HG03139 (cell line): ENCODE measurements at regions not wholly inside any gene's neighbourhood (a gene's known extent, or its start where the extent isn't known, plus 50 kb on each side); places are given as distances from the start of the nearest gene placed in this dataset.
"Not testable (repeated sequence)": the region's sequence is repeated elsewhere in the genome, so short reads cannot be mapped to it uniquely, and the experiment has no call there.

ENCODE experiments used
- ATAC-seq: cut with Tn5 transposase; IDR thresholded peaks from one replicate; pipeline ENCODE4 v1.9.1; 2021; ENCODE audit not compliant: unreplicated experiment

DNA sequence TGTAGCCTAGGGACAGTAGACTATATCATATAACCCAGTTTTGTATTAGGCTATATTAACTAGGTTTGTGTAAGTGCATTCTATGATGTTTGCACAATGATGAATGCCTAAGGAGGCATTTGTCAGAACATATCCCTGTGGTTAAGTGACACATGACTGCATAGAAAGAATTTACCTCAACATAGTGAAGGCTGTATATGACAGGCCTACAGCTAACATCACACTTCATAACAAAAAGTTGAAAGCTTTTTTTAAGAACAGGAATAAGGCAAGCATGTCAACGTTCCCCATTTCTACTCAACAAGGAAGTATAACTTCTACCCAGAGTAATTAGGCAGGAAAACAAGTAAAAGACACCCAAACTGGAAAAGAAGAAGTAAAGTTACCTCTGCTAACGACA lies 165.9 kb upstream of the NDST4 start:
- no peak for ATAC-seq

DNA sequence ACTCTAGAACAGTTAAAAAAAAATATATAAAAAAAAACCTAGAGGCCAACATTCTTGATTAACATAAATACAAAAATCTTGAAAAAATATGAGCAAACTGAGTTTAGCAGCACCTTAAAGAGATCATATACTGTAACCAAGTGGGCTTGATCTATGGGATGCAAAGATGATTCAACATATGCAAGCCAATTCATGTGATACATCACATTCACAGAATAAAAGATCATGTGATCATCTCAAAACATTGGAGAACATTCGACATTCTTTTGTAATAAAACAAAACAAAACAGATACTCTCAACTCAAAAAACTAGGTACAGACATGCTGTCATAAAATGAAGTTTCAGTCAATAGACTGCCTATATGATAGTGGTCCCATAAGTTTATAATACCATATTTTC lies 165.4 kb upstream of the NDST4 start:
- ATAC-seq, result no peak

DNA sequence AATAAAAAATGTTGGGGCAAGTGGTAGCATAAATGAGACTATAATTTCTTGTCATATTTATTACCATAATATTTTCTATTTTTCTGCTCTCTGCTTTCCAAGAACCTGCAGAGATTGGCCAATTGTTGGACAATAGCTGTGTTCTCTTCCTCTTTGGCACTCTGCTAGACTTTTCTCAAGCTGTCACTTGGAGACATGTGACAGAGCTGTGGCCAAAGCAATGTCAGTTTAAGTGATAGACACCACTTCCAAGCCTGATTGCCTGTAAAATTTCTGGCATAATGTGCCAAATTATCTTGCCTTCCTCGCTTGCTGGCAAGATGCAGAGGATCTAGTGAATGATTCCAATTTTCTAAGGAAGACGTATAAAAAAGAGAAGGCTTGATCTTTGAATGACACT lies 162.2 kb upstream of the NDST4 start:
- no peak for ATAC-seq

DNA sequence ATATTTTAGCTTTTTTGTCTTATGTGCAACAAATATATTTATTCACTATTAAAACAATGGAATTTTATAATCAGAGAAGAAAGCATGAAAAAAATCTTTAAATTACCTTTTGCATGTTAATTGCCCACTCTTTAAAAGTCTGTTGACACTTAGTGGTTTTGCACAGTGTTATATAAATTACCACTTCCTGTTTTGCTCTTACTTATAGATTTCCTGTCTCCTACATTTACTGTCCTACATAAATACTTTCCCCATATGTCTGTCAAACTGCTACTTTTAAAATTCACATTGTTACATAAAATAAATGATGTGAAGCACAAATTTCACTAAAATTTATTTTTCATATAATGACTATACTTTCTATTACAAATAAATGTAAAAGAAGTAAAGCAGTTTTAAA lies 161.1 kb upstream of the NDST4 start:
- ATAC-seq, result peak; percentile 70

DNA sequence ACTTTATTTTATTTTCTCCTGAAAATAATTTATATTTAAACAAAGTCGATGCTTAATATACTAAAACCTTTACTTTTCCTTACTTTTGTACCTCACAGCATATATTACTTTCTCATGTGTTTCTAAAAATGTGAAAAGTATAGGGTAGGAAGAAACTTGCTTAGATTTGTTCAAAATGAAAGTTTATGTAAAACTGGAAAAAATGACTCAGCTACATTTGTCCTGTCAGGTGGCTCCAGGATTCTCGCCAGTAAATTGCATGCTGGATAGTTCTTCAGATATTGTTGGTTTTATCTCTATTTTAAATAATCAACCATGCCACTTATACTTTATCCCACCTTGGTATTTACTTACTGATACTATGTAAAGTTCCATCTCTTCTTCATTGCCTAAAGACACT lies 159.2 kb upstream of the NDST4 start:
- ATAC-seq, result no peak

DNA sequence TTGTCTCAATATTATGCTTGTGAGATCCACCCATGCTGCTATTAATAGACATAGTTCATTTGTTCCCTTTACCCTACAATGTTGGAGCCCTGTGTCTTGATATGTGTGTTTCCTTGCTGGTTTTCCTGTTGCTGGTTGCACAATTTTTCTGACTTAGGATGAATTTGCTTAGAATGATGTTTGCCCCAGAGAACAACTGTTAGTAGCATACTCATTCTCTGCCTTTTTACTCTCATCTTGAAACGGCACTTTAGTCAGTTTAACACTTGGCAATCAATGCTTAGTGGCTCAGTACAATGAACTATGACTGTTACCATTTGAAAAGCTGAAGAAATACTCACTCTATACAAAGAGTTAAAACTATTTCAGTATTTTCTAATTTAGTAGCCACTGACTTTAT lies 158.8 kb upstream of the NDST4 start:
- ATAC-seq, result peak; percentile 44

DNA sequence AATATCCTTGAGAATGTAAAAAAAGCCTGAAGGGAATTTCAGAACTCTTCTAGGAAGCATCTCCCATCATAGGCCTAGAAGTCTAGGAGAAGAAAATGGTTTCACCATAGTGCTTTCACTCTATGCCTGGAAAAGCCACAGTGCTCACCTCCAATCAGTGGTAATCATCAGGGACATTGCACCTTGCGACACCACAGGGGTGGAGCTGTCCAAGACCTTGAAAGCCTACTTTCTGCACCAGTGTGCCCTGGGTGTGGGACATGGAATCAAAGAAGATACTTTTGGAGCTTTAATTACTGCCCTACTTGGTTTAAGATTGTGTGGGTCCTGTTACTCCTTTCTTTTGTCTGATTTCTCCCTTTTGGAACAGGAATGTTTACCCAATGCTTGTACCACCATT lies 146.8 kb upstream of the NDST4 start:
- no peak for ATAC-seq

DNA sequence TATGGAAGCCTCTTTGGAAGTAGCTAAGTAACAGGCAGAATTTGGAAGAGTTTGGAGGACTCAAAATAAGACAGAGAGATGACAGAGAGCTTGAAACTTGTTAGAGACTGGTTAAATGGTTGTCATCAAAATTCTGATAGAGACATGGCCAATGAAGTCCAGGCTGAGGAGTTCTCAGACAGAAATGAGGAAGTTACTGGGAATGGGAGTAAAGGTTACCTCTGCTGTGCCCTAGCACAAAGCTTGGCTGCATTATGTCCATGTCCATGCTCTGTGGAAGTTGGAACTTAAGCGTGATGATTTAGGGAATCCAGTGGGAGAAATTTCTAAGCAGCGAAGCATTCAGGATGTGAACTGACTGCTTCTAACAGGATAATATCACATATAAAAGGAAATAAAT lies 146.2 kb upstream of the NDST4 start:
- no peak for ATAC-seq

DNA sequence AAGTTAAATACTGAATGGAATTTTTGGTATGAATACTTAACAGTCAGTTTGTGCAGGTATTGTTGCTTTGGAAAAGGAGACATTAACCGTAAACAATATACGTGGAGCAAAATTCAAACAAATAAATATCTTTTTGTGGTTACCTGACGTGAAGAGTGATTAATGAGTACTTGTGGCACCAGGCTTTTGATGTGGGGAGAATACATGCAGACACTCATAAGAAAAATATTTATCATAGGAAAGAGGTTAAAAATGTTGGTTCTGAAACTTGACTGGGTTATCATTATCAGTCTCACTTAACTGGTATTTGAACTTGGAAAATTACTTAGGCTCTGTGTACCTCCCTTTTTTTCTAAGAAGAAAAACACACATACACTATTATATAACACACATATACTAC lies 136.4 kb upstream of the NDST4 start:
- ATAC-seq, result no peak

DNA sequence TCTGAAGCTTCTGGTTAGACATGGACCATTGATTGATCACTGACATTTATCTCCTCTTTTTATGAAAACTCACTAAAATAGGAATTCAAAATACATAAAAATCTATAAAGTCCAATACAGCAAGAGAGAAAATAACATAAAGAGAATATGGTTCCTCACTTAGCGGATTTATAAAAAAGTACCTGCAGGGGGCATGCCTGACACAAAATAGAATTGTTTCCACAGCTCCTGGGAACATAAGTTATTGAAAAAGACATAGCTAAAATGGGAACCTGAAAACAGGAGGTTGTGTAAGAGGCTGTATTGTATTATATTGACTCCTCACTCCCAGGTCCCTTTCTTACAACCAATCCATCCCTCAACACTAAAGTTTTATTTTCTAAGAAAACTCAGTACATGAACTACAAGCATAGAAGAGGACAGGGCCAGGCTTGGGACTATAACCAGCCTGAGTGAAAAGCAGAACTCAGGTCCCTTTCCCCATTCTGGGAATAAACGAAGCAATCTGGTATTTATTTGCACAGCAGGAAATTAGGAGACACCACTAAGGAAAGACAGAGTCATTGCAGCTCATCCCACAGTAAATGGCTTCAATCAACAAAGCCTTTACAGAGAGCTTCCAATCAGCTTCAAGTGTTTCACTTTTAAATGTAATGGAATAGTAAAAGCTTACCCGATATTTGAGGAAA lies 121.1 kb upstream of the NDST4 start:
- peak; percentile 55 for ATAC-seq

DNA sequence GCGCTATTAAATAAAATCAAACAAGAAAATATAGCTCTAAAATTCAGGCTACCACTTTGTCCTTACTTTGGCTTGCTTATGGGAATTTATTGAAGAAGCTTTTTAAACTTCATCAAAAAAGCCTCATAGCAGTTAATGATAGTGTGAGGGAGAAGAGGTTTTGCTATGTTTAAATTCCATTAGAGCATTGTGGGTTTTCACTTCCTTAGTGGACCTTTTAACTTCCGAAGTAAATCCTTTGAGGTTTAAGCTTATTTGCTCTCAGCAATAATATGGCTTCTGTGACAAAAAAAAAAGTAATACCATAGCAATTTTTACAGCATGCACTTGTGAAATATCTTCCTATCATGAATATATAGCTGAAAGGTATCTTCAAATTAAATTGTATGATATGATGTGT lies 120.2 kb upstream of the NDST4 start:
- ATAC-seq, result peak; percentile 42

DNA sequence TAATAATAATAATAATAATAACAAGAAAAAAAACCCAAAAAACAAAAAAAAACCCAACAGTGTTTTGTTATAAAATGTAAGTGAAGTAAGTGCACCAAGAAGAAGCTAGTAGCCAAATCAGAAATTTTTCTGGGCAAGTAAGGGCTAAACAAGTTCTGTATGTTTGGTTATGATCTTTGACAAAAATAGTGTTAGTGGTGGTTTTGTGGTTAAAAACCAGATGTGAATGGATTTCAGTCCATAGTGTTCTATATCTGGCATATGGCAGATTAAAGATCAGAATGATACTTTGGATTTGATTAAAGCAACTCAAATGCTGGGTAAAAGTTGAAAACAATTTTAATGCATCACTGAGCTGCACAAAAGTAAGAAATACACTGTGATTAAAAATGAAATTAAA lies 116.5 kb upstream of the NDST4 start:
- ATAC-seq, result no peak

DNA sequence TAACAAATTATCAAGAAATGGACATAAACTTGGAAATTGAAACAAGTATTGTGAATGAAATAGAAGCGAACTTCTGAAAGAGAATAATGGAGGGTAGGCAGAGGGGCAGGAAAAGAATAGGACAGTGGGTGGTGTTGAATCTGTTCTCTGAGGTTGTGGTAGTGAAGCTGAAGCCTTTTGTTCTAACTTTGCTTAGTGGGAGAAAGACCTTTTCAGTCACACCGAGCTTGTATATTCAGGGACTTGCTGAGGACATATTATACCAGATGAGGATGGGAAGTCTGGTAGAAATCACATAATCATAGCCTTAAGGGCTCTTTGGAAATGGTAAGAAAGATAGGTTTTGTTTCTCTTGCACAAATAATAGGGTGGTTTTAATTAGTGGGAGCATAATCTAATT lies 115.4 kb upstream of the NDST4 start:
- ATAC-seq, result no peak

DNA sequence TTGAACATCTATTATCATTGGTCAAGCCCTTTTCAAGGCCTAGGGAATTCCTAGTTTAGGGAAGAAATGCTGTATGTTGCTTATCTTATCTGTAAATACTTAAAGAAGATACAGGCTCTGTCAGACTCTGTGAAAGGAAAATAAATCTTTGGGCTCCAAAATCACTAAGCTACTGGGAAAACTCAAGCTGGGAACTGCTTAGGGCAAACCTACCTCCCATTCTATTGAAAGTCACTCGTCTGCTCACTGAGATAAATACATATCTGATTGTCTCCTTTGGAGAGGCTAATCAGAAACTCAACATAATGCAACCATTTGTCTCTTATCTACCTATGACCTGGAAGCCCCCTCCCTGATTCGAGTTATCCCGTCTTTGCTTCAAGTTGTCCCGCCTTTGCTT lies 108.6 kb upstream of the NDST4 start:
- no peak for ATAC-seq

DNA sequence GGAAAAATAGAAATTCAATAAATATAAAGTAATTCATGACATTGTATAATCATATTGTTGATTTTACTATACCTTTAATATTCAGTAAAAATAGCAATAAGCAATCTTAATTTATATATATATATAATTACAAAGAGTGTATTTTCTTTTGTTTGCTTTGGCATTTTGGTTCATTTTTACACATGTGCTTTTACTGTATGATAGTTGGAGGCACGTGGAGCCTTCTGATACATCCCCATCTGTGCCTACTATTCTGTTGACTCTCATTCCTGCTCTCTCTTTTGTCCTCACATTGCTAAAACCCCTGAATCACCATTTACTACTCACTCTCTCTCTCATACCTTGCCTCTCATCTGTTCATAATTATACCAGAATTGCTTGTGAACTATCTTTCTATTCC lies 106.4 kb upstream of the NDST4 start:
- ATAC-seq, result no peak

DNA sequence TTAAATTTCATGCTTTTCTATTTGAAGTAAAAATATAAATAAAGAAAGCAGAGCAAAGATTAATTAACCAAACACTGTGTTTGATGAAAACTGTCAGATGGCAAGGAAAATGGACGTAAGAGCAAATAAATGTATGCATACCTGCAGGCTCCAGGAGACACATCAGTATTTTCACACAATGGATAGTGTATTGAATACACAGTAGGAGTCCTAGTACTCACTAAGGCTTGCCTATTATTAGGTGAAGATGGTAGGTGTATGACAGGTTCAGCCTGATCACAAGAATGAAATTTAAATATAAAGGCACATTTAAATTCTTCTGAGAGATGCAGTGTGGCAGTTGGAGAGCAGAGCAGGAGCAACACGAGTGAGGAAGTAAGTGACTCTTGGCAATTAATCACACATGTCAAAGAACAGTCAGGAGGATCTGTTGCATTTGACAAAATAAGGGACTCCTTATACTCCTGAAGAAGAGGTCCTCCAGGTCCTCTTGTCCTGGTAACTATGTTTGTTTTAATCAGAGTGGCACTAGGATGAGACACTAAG lies 106.0 kb upstream of the NDST4 start:
- no peak for ATAC-seq

DNA sequence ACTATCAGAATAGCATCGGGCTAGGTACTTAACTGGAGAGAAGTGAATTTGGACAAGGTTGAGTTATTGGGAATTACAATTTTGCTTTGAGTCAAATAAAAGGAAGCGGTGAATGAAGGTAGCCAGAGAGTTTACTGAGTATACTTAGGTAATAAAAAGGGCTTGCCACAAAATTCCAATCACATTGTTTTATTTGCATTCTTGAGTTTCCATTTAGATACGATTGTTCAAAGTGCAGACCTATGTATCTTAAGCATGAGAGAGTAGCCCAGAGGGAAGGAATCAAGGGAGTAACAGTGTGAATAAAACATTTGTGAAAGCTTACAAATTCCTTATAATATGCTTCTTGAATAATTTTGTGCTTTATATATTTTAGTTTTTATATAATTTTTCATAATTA lies 102.5 kb upstream of the NDST4 start:
- ATAC-seq, result no peak

DNA sequence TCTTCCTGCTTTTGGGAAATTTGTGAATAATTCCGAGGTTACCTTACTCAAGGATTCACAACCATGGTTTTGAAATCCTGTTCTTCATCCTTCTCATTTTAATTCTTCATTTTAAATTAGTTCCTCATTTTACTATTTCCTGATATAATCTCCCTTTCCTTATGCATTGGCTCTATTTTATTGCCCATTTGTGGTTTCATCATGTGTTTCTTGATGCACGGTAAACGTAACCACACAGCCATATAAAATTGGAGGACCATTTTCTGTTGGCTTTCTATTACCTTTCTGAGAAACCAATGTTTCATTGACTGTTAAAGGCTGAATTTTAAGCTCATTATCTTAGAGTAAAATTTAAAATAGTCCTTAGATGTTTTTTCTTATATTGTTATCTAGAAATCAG lies 100.3 kb upstream of the NDST4 start:
- ATAC-seq, result no peak

DNA sequence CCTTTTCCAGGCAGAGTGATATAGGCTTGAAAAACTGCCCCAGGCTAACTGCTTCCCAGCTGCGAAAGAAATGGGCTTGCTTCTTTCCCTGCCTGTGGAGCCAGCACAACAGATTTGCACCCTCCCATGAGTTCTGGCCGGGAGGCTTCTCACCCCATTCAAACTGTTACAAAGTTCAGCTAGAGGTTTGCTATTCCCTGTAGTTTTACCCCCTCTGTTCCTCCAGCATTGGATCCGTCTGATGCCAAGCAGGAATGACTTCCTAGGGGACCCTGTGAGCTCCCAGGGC lies 87.6 kb upstream of the NDST4 start:
- no peak for ATAC-seq

DNA sequence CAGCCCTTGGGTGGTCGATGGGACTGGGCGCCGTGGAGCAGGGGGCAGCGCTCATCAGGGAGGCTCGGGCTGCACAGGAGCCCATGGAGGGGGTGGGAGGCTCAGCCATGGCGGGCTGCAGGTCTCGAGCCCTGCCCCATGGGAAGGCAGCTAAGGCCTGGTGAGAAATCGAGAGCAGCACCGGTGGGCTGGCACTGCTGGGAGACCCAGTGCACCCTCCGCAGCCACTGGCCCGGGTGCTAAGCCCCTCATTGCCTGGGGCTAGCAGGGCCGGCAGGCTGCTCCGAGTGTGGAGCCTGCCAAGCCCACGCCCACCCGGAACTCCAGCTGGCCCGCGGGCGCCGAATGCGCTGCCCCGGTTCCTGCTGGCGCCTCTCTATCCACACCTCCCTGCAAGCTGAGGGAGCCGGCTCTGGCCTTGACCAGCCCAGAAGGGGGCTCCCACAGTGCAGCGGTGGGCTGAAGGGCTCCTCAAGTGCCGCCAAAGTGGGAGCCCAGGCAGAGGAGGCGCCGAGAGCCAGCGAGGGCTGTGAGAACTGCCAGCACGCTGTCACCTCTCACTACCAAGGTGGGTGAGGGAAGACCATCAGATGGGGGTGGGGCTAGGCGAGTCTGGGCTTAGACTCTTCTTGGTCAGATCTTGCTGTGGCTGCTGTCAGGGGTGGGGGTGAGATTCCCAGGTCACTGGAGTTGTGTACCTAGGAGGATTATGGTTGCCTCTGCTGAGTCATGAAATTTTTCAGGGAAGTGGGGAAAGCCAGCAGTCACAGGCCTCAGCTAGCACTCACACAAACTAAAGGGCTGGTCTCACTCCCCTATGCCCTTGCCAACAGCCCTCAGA lies 87.0 kb upstream of the NDST4 start:
- not testable (repeated sequence) for ATAC-seq

DNA sequence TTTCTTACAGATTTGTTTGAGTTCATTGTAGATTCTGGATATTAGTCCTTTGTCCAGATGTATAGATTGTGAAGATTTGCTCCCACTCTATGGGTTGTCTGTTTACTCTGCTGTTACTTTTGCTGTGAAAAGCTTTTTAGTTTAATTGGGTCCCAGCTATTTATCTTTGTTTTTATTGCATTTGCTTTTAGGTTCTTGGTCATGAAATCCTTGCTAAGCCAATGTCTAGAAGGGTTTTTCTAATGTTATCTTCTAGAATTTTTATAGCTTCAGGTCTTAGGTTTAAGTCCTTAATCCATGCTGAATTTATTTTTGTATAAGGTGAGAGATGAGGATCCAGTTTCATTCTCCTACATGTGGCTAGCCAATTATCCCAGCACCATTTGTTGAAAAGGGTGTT lies 81.2 kb upstream of the NDST4 start:
- not testable (repeated sequence) for ATAC-seq

DNA sequence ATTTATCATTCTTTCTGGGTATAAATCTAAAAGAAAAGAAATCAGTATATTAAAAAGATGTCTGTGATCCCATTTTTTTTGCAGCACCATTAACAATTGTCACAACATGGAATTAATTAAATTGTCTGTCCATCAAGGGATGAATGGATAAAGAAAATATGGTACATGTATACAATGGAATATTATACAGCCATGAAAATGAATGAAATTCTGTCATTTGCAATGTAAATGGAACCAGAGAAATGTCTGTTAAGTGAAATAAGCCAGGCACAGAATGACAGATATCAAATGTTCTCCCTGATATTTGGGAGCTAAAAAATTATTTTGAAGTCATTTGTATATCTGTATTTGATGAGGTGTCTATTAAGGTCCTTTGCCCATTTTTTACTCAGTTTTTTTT lies 77.1 kb upstream of the NDST4 start:
- ATAC-seq, result no peak

DNA sequence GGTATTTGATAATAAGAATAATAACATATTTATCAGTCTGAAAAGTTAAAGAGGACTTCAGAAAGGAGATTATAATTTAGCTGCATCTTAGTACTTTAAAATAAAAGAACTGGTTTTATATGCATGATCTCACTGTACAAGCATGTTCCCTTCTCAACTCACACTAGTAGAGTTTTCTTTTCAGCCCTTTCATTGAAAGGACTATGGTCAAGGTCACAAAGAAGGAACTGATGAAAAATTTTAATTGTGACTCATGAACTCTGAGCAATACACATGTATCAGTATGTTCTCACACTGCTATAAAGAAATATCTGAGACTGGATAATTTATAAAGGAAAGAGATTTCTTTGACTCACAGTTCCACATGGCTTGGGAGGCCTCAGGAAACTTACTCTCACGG lies 73.7 kb upstream of the NDST4 start:
- no peak for ATAC-seq
